ENCODE measurements at regions not wholly inside any gene's neighbourhood (a gene's known extent, or its start where the extent isn't known, plus 50 kb on each side); places are given as distances from the start of the nearest gene placed in this dataset.

GRCh38 chr16:86202760-86203426 lies 303.9 kb downstream of the IRF8 start:
- TF ChIP-seq RAD21 (IDR thresholded peaks at IDR 0.05; ENCODE audit: low read depth) (no peak), TAF1 (IDR thresholded peaks at IDR 0.05; ENCODE audit: low read depth) (no peak), USF1 (IDR thresholded peaks at IDR 0.05) (no peak), EGR1 (IDR thresholded peaks at IDR 0.05) (no peak), YY1 (IDR thresholded peaks at IDR 0.05; ENCODE audit: low read depth) (no peak), TEAD4 (IDR thresholded peaks at IDR 0.05) (no peak), EP300 (IDR thresholded peaks at IDR 0.05; ENCODE audit: borderline replicate concordance) (no peak), TCF12 (IDR thresholded peaks at IDR 0.05; ENCODE audit: low read depth) (no peak), ZBTB7A (IDR thresholded peaks at IDR 0.05; ENCODE audit: low read depth) (no peak), NFIC (IDR thresholded peaks at IDR 0.05) (no peak)

All from Ishikawa (cell line).